GM13977 (cell line): ENCODE measurements at regions not wholly inside any gene's neighbourhood (a gene's known extent, or its start where the extent isn't known, plus 50 kb on each side); places are given as distances from the start of the nearest gene placed in this dataset.

Source experiments
- DNase-seq: peaks from one replicate; pipeline ENCODE4 v3.0.0; 2012; ENCODE audit warnings: low spot score
- CTCF ChIP-seq: IDR thresholded peaks from 2 replicates; pipeline ENCODE4 v1.5.1; 2012; ENCODE audit warnings: mild to moderate bottlenecking, control low read depth; ENCODE audit not compliant: insufficient read depth; ENCODE audit errors: extremely low read depth, missing control alignments
- in situ Hi-C: fragments of 300-500 bp; cut with MboI; formaldehyde crosslinking; loops from one replicate; pipeline ENCODE4 v1.12.0; 2022; ENCODE audit warnings: low sequenced_read_pairs, low pct_unique_long_range_greater_than_20kb, mixed read lengths, inconsistent platforms; ENCODE audit not compliant: unreplicated experiment

GRCh38 chr5:135230251-135230925, 168.6 kb downstream of the MACROH2A1 start:
- DNase-seq, result no peak

DNA sequence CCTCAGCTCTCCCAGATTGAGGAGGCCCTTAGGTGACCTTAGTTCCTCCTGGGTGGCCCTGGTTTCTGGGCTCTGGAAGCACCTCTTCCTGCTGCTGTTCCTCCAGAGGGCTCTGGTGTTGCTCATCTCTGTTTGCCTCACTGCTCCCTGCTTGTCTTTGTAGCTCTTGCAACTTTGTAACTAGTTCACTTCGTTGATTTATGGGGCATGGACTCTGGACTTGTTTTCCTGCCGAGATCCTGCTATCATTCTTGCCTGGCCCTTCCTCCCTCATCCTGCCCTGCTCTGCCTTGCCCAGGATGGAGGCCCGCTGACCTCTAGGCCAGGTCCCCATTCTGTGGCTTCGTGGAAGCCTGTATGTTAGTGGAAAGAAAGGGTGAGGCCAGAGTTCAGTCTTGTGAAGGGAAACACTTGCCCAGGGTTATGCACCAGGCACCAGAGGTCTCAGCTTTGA, 169.3 kb downstream of the MACROH2A1 start:
- in situ Hi-C loops, result no loop called here
- TF ChIP-seq CTCF, result no peak
- no peak for DNase-seq

More at GRCh38 chr5:135230251-135230925, 168.6 kb downstream of the MACROH2A1 start:
- no peak for TF ChIP-seq CTCF
- in situ Hi-C loops, result no loop called here

DNA sequence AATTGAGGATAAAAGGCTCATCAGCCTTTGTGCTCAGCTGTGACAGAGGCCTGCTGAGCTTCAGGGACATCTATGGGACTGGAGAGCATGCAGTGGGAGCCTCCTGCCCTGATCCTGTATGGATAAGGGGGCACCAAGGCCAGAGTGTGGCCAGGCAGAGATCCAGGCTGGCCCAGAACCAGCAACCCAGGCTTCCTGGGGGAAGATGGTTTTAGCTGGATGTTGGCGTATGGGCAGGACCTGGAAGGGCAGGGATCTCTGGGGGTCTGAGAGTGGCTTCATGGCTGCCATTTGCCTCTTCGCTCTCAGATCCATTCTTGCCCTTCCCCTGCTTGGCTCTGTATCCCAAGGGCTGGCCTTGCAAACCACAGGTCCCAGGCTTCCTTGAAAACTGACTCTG, 169.9 kb downstream of the MACROH2A1 start:
- no peak for DNase-seq
- in situ Hi-C loops, result no loop called here
- TF ChIP-seq CTCF, result no peak

- in situ Hi-C loops, result no loop called here
- DNase-seq, result no peak
- TF ChIP-seq CTCF, result no peak
Observed at GRCh38 chr5:135228222-135228621, 170.8 kb downstream of the MACROH2A1 start.

GRCh38 chr5:135227064-135228022, 171.7 kb downstream of the MACROH2A1 start:
- TF ChIP-seq CTCF, result no peak
- in situ Hi-C loops, result no loop called here
- no peak for DNase-seq

DNA sequence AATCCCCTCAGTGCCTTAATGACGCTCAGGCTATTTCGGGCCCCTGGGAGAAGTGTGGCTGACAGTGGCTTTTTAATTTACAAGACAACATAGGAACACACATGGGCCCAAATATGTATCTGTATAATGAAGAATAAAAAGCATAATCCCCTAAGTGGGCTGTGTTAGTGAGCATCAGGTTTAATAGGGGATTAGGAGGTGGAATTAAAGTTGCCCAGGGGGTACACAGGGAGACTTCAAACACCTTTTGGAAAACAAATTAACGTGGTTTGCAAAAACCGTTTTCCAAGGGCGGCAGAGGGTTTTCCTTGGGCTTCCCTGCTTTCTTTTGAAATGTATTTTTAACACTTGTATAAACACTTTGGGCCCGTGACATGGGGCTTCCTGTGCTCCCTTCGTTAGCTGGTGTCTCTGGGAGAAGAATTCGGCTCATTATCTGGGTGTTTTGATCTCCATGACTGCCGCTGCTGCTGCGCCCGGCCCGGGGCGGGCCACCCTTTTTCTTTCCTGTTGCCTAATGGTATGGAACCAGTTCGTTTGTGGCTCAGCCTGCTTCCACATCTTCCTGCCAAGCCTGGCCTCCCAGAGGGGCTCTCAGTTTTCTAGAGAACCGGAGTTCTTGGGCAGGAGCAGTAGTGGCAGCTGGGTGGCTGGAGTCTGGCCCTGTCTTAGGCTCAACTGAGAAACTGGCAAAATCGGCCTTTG, 173.0 kb downstream of the MACROH2A1 start:
- in situ Hi-C loops, result no loop called here
- no peak for TF ChIP-seq CTCF
- no peak for DNase-seq
